CD4-positive, alpha-beta T cell treated with Interleukin-15 for 4 hours (primary cell): ENCODE measurements at regions not wholly inside any gene's neighbourhood (a gene's known extent, or its start where the extent isn't known, plus 50 kb on each side); places are given as distances from the start of the nearest gene placed in this dataset.

Source experiments
- DNase-seq: peaks from one replicate; pipeline ENCODE4 v3.0.0-alpha.2; 2020; ENCODE audit warnings: low spot score

- no peak for DNase-seq
Measured at GRCh38 chr16:86366481-86366880, 143.8 kb upstream of the FOXF1 start.

- DNase-seq: no peak
Measured at GRCh38 chr16:86367291-86368072, 142.8 kb upstream of the FOXF1 start.

GRCh38 chr16:86368261-86368660, 142.1 kb upstream of the FOXF1 start:
- no peak for DNase-seq

- DNase-seq: no peak
Measured at GRCh38 chr16:86370062-86370461, 140.3 kb upstream of the FOXF1 start.

GRCh38 chr16:86371083-86371803, 139.1 kb upstream of the FOXF1 start:
- no peak for DNase-seq

- no peak for DNase-seq
Measured at GRCh38 chr16:86372193-86372592, 138.1 kb upstream of the FOXF1 start.

- no peak for DNase-seq
Measured at GRCh38 chr16:86373276-86373901, 136.9 kb upstream of the FOXF1 start.

GRCh38 chr16:86374603-86375130, 135.7 kb upstream of the FOXF1 start:
- no peak for DNase-seq

- DNase-seq: no peak
Measured at GRCh38 chr16:86375364-86375763, 135.0 kb upstream of the FOXF1 start.

- DNase-seq: no peak
Measured at GRCh38 chr16:86375851-86376250, 134.5 kb upstream of the FOXF1 start.

- DNase-seq: no peak
Measured at GRCh38 chr16:86376837-86377236, 133.5 kb upstream of the FOXF1 start.

- no peak for DNase-seq
Measured at GRCh38 chr16:86377251-86378022, 132.9 kb upstream of the FOXF1 start.

GRCh38 chr16:86378128-86378527, 132.2 kb upstream of the FOXF1 start:
- no peak for DNase-seq

GRCh38 chr16:86378831-86379504, 131.4 kb upstream of the FOXF1 start:
- DNase-seq: no peak

- DNase-seq: no peak
Measured at GRCh38 chr16:86379505-86379846, 130.9 kb upstream of the FOXF1 start.

GRCh38 chr16:86380030-86380429, 130.3 kb upstream of the FOXF1 start:
- DNase-seq: no peak

GRCh38 chr16:86381491-86381890, 128.8 kb upstream of the FOXF1 start:
- no peak for DNase-seq

GRCh38 chr16:86382067-86382773, 128.1 kb upstream of the FOXF1 start:
- no peak for DNase-seq

GRCh38 chr16:86382774-86383407, 127.4 kb upstream of the FOXF1 start:
- DNase-seq: no peak

GRCh38 chr16:86383488-86384262, 126.7 kb upstream of the FOXF1 start:
- no peak for DNase-seq
